H9 (cell line): ENCODE measurements at regions not wholly inside any gene's neighbourhood (a gene's known extent, or its start where the extent isn't known, plus 50 kb on each side); places are given as distances from the start of the nearest gene placed in this dataset.

Source experiments
- DNase-seq: peaks from one replicate; pipeline ENCODE4 v3.0.0-alpha.2; 2017
- H2AFZ ChIP-seq: one replicate; pipeline ENCODE4 v1.6.1; 2013; ENCODE audit warnings: mild to moderate bottlenecking, low read length, control low read depth, moderate library complexity
- H2AK5ac ChIP-seq: 2 replicates; pipeline ENCODE4 v1.6.1; 2013; ENCODE audit warnings: low read length, control low read depth, mixed read lengths; ENCODE audit not compliant: insufficient read length
- H2BK120ac ChIP-seq: one replicate; pipeline ENCODE4 v1.6.1; 2013; ENCODE audit warnings: low read depth, mild to moderate bottlenecking, low read length, control low read depth, inconsistent platforms; ENCODE audit not compliant: poor library complexity, severe bottlenecking
- H2BK12ac ChIP-seq: 2 replicates; pipeline ENCODE4 v1.6.1; 2013; ENCODE audit warnings: low read length, control low read depth, mixed read lengths, low read depth; ENCODE audit not compliant: insufficient read length
- H2BK15ac ChIP-seq: 2 replicates; pipeline ENCODE4 v1.6.1; 2013; ENCODE audit warnings: low read depth, low read length, control low read depth
- H2BK20ac ChIP-seq: one replicate; pipeline ENCODE4 v1.6.1; 2013; ENCODE audit warnings: low read depth, mild to moderate bottlenecking, low read length, control low read depth, inconsistent platforms; ENCODE audit not compliant: poor library complexity, severe bottlenecking
- H2BK5ac ChIP-seq: 2 replicates; pipeline ENCODE4 v1.6.1; 2013; ENCODE audit warnings: low read length, control low read depth, mixed read lengths; ENCODE audit not compliant: insufficient read length
- H3K14ac ChIP-seq: 2 replicates; pipeline ENCODE4 v1.6.1; 2013; ENCODE audit warnings: low read length, control low read depth; ENCODE audit not compliant: insufficient read depth
- H3K18ac ChIP-seq: 2 replicates; pipeline ENCODE4 v1.6.1; 2013; ENCODE audit warnings: low read depth, mild to moderate bottlenecking, mixed read lengths, low read length, control low read depth; ENCODE audit not compliant: insufficient read length
- H3K23ac ChIP-seq: 2 replicates; pipeline ENCODE4 v1.6.1; 2013; ENCODE audit warnings: low read length, control low read depth, mixed read lengths, low read depth; ENCODE audit not compliant: insufficient read length
- H3K23me2 ChIP-seq: 2 replicates; pipeline ENCODE4 v1.6.1; 2013; ENCODE audit warnings: low read depth, mild to moderate bottlenecking, mixed read lengths, low read length, control low read depth; ENCODE audit not compliant: insufficient read length, poor library complexity, severe bottlenecking
- H3K27ac ChIP-seq: 2 replicates; pipeline ENCODE4 v1.5.1; 2013; ENCODE audit warnings: low read length, control low read depth, mixed read lengths, low read depth; ENCODE audit not compliant: insufficient read length
- H3K27me3 ChIP-seq: 2 replicates; pipeline ENCODE4 v1.6.1; 2013; ENCODE audit warnings: low read length, control low read depth, inconsistent platforms; ENCODE audit not compliant: insufficient read depth
- H3K4ac ChIP-seq: 2 replicates; pipeline ENCODE4 v1.6.1; 2013; ENCODE audit warnings: low read depth, mild to moderate bottlenecking, control low read depth, inconsistent platforms, low read length, moderate library complexity
- H3K4me1 ChIP-seq: 2 replicates; pipeline ENCODE4 v1.6.1; 2013; ENCODE audit warnings: low read length, control low read depth, inconsistent platforms; ENCODE audit not compliant: insufficient read depth
- H3K4me2 ChIP-seq: 2 replicates; pipeline ENCODE4 v1.6.1; 2013; ENCODE audit warnings: low read length, control low read depth, mixed read lengths; ENCODE audit not compliant: insufficient read length, insufficient read depth
- H3K56ac ChIP-seq: 2 replicates; pipeline ENCODE4 v1.6.1; 2013; ENCODE audit warnings: low read depth, mild to moderate bottlenecking, mixed read lengths, low read length, control low read depth; ENCODE audit not compliant: insufficient read length
- H3K79me1 ChIP-seq: 2 replicates; pipeline ENCODE4 v1.6.1; 2013; ENCODE audit warnings: low read depth, mild to moderate bottlenecking, moderate library complexity, low read length, control low read depth, inconsistent platforms; ENCODE audit not compliant: insufficient read depth, poor library complexity, severe bottlenecking
- H3K79me2 ChIP-seq: 2 replicates; pipeline ENCODE4 v1.6.1; 2013; ENCODE audit warnings: low read length, control low read depth, inconsistent platforms; ENCODE audit not compliant: insufficient read depth
- H3K9ac ChIP-seq: 2 replicates; pipeline ENCODE4 v1.6.1; 2013; ENCODE audit warnings: low read length, control low read depth, mixed read lengths; ENCODE audit not compliant: insufficient read length; ENCODE audit errors: extremely low read depth
- H3K9me3 ChIP-seq: one replicate; pipeline ENCODE4 v1.6.1; 2013; ENCODE audit warnings: low read depth, low read length, inconsistent platforms; ENCODE audit not compliant: control insufficient read depth
- H3T11ph ChIP-seq: one replicate; pipeline ENCODE4 v1.6.1; 2013; ENCODE audit warnings: mild to moderate bottlenecking, low read length, control low read depth, inconsistent platforms
- H4K20me1 ChIP-seq: one replicate; pipeline ENCODE4 v1.6.1; 2013; ENCODE audit not compliant: control insufficient read depth, insufficient read length, insufficient read depth
- H4K5ac ChIP-seq: 2 replicates; pipeline ENCODE4 v1.6.1; 2013; ENCODE audit warnings: low read depth, mild to moderate bottlenecking, mixed read lengths, low read length, control low read depth; ENCODE audit not compliant: insufficient read length
- H4K8ac ChIP-seq: replicated peaks from 2 replicates; pipeline ENCODE4 v1.6.1; 2013; ENCODE audit warnings: low read length, control low read depth, mixed read lengths, low read depth; ENCODE audit not compliant: insufficient read length
- H4K91ac ChIP-seq: 2 replicates; pipeline ENCODE4 v1.6.1; 2013; ENCODE audit warnings: low read depth, mild to moderate bottlenecking, moderate library complexity, mixed read lengths, low read length, control low read depth; ENCODE audit not compliant: insufficient read length
- H3K27ac Mint-ChIP-seq, 3 experiments: 2 replicates in 2 of 3; 3 replicates in 1 of 3; pipeline ENCODE4 v1.8.0; 2020 to 2021; ENCODE audit warnings: mixed read lengths in 3 of 3, mild to moderate bottlenecking in 1 of 3, moderate library complexity in 1 of 3
- H3K27me3 Mint-ChIP-seq: 2 replicates; pipeline ENCODE4 v1.8.0; 2021; ENCODE audit warnings: low read depth, mild to moderate bottlenecking, moderate library complexity, mixed read lengths
- H3K36me3 Mint-ChIP-seq, 3 experiments: 2 replicates in 2 of 3; 3 replicates in 1 of 3; pipeline ENCODE4 v1.8.0; 2020 to 2021; ENCODE audit warnings: low read depth in 3 of 3, mixed read lengths in 3 of 3; ENCODE audit not compliant: insufficient read depth in 1 of 3
- H3K4me1 Mint-ChIP-seq, 2 experiments: 2 replicates each; pipeline ENCODE4 v1.8.0; 2020; ENCODE audit warnings: mixed read lengths in 2 of 2
- H3K4me3 Mint-ChIP-seq, 2 experiments: 2 replicates in 1 of 2; 3 replicates in 1 of 2; pipeline ENCODE4 v1.8.0; 2020 to 2021; ENCODE audit warnings: mild to moderate bottlenecking in 2 of 2, mixed read lengths in 2 of 2, moderate library complexity in 1 of 2
- H3K9me3 Mint-ChIP-seq, 2 experiments: 2 replicates in 1 of 2; 3 replicates in 1 of 2; pipeline ENCODE4 v1.8.0; 2020; ENCODE audit warnings: mild to moderate bottlenecking in 2 of 2, mixed read lengths in 2 of 2, moderate library complexity in 1 of 2
- WGBS: extraction: QIAGEN DNeasy Blood & Tissue Kit; methylation state at CpG from one replicate; pipeline ENCODE4 v1.1.7; 2013; ENCODE audit warnings: missing lambda C conversion rate, low lambda C conversion rate, mixed read lengths; ENCODE audit not compliant: insufficient read length; ENCODE audit errors: extremely low coverage; 5-methylcytosine and 5-hydroxymethylcytosine counted together
- TF ChIP-seq, protein P1 (sequence below): fragments of 200-600 bp; sonication (generic); conservative IDR thresholded peaks from 3 replicates; pipeline ENCODE4 v1.8.0; 2021; ENCODE audit warnings: antibody characterized with exemption, mild to moderate bottlenecking

- H3K9ac ChIP-seq, result no peak overlapping the region
- H4K8ac ChIP-seq, result no peak overlapping the region
- no peak overlapping the region for H2BK15ac ChIP-seq
- no peak overlapping the region for H3K4me2 ChIP-seq
- H3K23ac ChIP-seq, result no peak overlapping the region
- no peak overlapping the region for H3K14ac ChIP-seq
- H2BK20ac ChIP-seq, result no peak overlapping the region
- no peak overlapping the region for H2AK5ac ChIP-seq
- H4K20me1 ChIP-seq, result no peaks in the 10 kb centered on the region
- no peak overlapping the region for H3K4me3 Mint-ChIP-seq
- H3K79me2 ChIP-seq, result no peaks in the 10 kb centered on the region
- no peak overlapping the region for H3T11ph ChIP-seq
- no peaks in the 10 kb centered on the region for H3K27me3 ChIP-seq
- no CpG with 5 or more reads among the region's 2 CpGs for WGBS
- H3K27me3 Mint-ChIP-seq, result no peaks in the 10 kb centered on the region
- H3K27ac Mint-ChIP-seq, result no peak overlapping the region
- H3K27ac ChIP-seq, result no peak overlapping the region
- no peaks in the 10 kb centered on the region for H3K23me2 ChIP-seq
- no peaks in the 10 kb centered on the region for H3K4me1 ChIP-seq
- no peaks in the 10 kb centered on the region for H3K79me1 ChIP-seq
- no peaks in the 10 kb centered on the region for H3K4me1 Mint-ChIP-seq
- no peak overlapping the region for H2AFZ ChIP-seq
- no peak overlapping the region for H4K91ac ChIP-seq
- no peaks in the 10 kb centered on the region for H3K9me3 Mint-ChIP-seq
- no peaks in the 10 kb centered on the region for H3K9me3 ChIP-seq
- no peak overlapping the region for H4K5ac ChIP-seq
- H3K4ac ChIP-seq, result no peak overlapping the region
- DNase-seq, result no peak
- TF ChIP-seq, protein P1, sequence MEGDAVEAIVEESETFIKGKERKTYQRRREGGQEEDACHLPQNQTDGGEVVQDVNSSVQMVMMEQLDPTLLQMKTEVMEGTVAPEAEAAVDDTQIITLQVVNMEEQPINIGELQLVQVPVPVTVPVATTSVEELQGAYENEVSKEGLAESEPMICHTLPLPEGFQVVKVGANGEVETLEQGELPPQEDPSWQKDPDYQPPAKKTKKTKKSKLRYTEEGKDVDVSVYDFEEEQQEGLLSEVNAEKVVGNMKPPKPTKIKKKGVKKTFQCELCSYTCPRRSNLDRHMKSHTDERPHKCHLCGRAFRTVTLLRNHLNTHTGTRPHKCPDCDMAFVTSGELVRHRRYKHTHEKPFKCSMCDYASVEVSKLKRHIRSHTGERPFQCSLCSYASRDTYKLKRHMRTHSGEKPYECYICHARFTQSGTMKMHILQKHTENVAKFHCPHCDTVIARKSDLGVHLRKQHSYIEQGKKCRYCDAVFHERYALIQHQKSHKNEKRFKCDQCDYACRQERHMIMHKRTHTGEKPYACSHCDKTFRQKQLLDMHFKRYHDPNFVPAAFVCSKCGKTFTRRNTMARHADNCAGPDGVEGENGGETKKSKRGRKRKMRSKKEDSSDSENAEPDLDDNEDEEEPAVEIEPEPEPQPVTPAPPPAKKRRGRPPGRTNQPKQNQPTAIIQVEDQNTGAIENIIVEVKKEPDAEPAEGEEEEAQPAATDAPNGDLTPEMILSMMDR, result no peak
- H2BK12ac ChIP-seq, result no peak overlapping the region
- H2BK5ac ChIP-seq, result no peak overlapping the region
- no peak overlapping the region for H2BK120ac ChIP-seq
- H3K18ac ChIP-seq, result no peak overlapping the region
- H3K36me3 Mint-ChIP-seq, result no peaks in the 10 kb centered on the region
- no peak overlapping the region for H3K56ac ChIP-seq
Measured at GRCh38 chr2:84238907-84239306, 220.2 kb downstream of the SUCLG1 start.
